GM18907 (cell line): ENCODE measurements at regions not wholly inside any gene's neighbourhood (a gene's known extent, or its start where the extent isn't known, plus 50 kb on each side); places are given as distances from the start of the nearest gene placed in this dataset.

Source experiments
- ATAC-seq: cut with Tn5 transposase; IDR thresholded peaks from one replicate; pipeline ENCODE4 v1.9.1; 2021; ENCODE audit warnings: mild to moderate bottlenecking, moderate library complexity; ENCODE audit not compliant: unreplicated experiment

DNA sequence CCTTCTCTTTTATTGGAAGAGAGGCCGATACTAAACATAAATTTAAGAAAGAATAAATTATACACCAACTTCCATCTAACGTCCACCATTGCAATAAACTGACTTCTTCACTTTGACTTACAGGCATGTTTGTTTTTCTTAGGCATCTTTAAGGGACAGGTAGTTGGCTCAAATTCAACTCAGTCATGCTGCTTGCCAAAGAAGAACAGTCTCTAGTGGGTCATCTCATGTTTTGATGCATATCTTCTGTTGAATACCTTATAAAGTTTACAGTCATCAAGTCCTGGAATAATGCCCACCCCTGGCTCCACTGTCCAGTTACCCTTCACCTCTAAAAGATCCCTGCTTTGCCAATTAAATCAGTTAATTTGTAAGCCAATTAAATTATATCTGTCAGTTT lies 328.2 kb upstream of the GRAMD2B start:
- ATAC-seq = no peak

DNA sequence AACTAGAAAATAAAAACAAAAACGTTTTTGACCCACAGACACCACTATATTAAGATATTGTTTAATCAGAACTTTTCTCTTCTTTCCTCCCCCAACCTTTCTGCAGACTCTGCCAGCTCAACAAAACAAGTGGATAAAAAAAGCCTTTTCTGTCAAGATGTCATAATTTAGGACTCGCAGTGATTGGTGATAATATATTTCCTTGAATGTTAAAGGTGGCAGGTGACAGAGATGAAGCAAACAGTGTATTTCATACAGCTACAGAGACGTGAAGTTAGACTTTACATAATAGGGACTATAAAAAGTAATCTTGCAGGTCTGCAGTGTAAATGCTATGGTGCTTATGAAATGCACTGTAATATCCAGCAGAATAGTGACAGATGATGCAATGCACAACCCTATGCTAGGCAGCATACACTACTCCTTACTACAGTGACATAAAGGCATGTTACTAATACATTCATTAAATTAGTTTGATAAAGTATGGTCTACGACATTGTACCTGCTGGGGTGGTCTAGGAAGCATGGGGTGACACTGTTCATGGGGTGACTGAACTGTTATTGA lies 326.7 kb upstream of the GRAMD2B start:
- no peak for ATAC-seq

DNA sequence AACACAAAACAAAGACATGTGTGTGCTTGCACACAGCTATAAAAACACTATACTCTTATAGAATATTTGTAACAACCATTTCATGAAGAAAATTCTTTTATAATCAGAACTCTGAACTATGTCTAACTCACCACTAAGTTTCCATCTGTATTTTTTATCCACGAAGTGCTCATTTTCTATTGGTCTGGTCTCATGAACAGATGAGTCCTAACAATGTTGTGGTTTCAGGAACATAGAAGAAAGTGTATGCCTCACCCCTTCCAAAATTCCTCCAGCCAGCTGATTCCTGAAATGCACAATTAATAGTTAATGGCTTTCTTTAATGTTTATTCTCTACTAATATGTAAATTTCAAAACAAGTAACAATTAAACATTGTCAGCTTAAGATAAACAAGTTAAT lies 325.3 kb upstream of the GRAMD2B start:
- ATAC-seq = no peak

DNA sequence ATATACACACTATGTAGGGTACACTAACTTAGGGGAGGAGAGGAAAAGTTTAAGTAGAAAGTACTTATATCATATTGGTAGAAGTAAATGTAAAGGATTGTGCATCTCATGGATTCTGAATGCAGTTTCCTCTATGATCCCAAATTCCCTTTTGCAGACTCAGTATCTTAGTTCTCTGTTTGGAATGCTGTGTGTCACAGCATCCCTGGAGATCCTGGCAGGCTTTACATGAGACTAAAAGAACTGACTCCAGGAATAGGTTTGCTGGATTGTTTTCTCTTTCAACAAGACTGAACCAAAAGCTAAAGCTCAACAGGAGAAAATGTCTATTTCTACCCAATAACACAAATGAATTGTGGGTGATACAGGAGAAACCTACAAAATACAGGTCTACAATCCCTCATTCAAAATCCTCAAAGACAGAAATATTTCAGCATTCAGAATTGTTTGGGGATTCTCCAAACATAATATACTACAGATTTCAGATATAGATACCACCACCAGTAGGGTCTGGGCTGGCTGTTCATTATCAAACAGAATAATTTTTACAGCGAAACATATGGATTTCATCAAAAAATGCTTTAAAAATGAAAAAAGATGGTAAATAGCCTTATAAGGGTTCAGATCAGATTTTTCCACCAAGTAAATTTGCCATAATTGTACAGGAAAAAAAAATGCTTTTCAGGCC lies 324.7 kb upstream of the GRAMD2B start:
- no peak for ATAC-seq

GRCh38 chr5:126099077-126099476 lies 324.1 kb upstream of the GRAMD2B start:
- no peak for ATAC-seq

- no peak for ATAC-seq
These were observed 322.4 kb upstream of the GRAMD2B start for GRCh38 chr5:126100767-126101166.

GRCh38 chr5:126101901-126102300 lies 321.3 kb upstream of the GRAMD2B start:
- ATAC-seq = no peak

GRCh38 chr5:126103050-126103449 lies 320.2 kb upstream of the GRAMD2B start:
- no peak for ATAC-seq

DNA sequence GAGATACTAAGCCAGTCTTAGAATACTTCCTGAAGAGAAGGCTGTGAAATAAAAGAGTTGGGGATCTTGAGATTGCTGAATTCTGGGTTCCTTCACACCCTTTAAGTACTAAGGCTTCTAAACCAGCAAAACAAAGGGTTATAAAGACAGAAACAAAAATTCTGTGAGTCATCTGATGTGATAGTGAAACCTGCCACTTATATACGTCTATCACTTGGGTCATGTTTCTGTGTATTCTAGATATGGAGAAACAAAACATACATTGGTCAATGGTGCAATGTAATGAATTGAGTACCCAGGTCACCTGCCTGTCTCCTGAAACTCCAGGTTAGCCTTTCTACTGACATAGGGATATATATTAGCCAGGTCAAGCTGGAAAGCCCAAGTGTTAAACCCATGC lies 319.3 kb upstream of the GRAMD2B start:
- ATAC-seq = no peak

DNA sequence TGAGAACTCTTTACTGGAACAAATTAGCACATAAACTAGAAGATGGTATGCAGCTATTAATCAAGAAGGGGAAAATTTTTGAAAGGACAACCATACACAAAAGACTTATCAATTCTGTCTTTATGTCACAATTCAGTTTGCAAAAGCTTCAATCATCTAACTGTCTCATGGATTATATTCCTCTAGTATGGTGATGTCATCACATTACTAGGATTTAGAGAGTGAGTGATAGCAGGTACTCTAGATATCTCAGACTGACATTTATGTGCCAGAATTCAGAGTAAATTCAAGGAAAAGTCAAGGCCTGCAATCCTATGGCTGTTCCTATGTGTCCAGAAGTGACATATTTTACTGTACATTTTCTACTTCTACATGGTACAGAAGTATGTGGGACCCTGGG lies 318.9 kb upstream of the GRAMD2B start:
- ATAC-seq = no peak

GRCh38 chr5:126104951-126105350 lies 318.3 kb upstream of the GRAMD2B start:
- ATAC-seq = no peak

DNA sequence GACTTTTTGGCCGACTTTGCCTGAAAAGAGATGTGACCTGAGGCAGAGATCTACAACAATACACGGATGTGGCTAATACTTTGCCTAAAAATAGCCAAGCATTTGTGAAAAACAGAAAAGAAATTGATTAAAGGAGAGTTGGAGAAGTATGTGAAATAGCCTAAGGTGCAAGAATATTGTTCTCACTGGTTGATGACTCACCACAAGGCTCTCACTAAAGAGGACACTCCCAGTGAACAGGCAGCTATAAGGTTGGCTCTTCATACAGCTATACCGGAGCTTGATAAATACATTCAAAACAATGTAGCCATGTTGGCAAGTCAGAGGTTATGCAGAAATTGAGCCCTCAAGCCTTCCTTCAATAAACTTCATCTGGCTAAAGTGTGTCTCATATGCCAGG lies 317.2 kb upstream of the GRAMD2B start:
- no peak for ATAC-seq

DNA sequence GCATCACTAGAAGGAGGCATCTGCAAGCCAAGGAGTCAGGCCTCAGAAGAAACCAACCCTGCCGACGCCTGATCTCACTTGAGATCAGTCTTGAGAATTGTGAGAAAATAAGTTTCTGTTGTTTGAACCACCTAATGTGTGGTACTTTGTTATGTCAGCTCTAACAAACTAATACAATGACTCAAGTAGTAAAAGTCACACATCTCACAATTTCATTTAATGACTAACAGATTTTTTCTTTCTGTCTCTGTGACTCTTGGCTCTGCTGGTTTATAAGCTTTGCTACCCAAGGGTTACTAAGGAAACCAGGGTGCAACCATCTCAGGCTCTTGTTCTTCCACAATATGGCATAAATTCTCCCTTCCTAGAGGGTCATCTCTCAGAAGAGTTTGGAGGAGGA lies 315.8 kb upstream of the GRAMD2B start:
- no peak for ATAC-seq

- no peak for ATAC-seq
These were observed 314.7 kb upstream of the GRAMD2B start for GRCh38 chr5:126108470-126108869.

GRCh38 chr5:126115059-126115629 lies 308.1 kb upstream of the GRAMD2B start:
- ATAC-seq = no peak

DNA sequence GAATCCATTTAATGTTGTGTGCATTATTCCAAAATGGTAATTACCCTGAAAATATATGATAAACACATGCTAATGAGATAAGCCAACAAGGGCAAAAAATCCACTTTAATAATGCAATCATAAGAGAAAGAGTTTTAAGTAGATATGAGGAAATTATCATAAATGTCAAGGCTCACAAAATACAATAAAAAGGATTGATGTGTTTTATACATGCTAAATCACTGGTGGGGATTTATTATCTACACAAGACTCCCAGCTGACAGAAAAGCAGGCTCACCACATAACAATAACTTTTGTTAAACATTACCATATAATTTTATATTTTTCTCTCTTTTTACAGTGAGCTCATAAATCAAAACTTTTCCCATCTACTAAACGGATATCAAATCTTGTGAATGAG lies 306.2 kb upstream of the GRAMD2B start:
- ATAC-seq = no peak

GRCh38 chr5:126119887-126120442 lies 303.2 kb upstream of the GRAMD2B start:
- ATAC-seq = no peak

GRCh38 chr5:126120939-126121338 lies 302.3 kb upstream of the GRAMD2B start:
- ATAC-seq = no peak

DNA sequence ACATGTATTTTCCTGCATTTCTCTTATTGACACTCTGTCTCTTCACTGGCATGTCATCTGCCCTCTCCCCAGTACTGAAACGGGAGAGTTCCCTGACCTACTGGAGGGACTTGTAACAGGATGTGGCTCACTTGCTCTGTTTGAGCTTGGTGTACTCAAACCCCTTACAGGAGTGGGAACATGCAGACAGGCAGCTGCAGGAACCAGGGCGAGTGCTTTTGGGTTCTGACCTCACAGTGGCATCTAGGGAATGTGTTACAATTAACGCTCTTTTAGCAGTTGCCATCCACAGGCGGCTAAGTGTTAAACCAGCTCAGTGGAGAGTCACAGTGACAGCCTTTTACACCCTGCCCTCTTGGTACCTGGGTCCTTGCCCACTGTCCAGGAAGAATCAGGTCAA lies 300.3 kb upstream of the GRAMD2B start:
- ATAC-seq = no peak

DNA sequence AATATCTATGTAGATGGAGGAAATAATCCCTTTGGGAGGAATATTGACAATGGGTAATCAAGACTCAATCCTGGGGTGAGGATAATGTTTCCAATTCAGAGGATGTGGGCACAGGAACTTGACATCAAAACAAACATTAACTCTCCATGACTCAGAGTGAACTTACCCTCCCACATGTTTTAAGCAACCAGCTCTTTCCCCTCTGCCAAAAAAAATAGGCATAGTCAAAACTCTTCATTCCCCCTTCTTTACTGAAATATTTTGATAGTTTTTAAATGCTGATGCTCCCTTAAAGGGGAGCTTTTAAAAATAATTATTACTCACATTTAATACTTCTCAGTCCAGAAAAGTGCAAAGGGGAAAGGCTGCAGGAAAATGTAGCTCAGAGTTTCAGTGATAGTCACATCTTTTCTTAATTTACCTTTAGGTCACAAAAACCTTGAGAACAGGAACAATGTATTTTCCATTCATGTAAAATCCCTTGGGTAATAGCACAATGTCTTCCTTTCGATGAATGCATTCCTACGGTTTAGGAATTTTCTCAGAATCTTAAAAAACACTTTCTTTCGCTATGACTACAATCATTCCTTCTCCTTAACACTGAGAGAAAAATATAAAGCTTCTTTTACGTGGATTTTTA lies 298.4 kb upstream of the GRAMD2B start:
- no peak for ATAC-seq

DNA sequence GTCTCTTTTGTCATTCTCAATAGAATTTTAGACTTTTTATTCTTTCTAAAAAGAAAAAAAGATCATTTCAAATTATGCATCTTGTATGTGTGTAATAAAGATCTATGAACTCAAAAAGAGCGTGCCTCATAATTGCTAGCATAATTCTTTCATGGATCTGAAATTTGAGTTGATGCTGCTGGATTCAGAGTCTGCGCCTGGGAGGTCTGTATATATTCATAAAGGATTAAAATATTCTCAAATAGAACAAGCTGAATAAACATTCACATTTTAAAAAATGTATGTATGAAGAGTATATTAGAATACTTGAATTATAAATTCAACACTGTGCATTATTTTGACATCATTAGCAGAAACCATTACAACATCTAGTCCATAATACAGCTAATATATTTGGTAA lies 297.8 kb upstream of the GRAMD2B start:
- no peak for ATAC-seq

GRCh38 chr5:126126574-126126973 lies 296.6 kb upstream of the GRAMD2B start:
- ATAC-seq = no peak
